ENCODE measurements at regions not wholly inside any gene's neighbourhood (a gene's known extent, or its start where the extent isn't known, plus 50 kb on each side); places are given as distances from the start of the nearest gene placed in this dataset.

DNA sequence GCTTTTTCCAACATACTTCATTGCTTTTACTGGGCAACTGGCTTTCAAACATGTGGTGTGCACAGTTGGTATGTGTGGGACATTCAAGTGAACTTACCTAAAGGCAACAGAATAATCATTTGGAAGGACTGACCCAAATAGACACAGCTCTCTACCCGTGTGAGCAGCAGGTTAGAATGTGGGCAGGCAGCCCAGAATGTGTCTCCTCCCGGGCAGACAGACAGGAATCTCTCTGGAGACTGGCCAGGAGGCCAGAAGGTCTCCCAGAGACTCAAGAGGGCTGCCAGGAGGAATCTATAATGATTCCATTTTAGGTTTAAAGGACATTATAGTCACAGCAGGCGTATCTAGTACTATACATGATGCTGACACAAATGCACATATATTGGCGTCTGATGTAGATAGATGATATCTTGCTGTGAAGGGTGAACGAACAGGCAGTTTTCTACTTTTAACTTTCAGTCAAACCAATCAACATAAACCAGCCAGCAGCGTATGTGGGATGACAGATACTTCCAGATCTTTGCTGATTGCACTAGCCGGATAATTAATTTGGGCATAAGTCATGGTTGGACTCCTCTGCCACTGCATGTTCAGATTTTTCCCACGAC, 297.4 kb upstream of the ZNF608 start:
- TF ChIP-seq CTCF (IDR thresholded peaks at IDR 0.05) (no peak), EZH2 (IDR thresholded peaks at IDR 0.05) (no peak), EZH2phosphoT487 (IDR thresholded peaks at IDR 0.05) (no peak)
